Common myeloid progenitor, CD34-positive (primary cell): ENCODE measurements at regions not wholly inside any gene's neighbourhood (a gene's known extent, or its start where the extent isn't known, plus 50 kb on each side); places are given as distances from the start of the nearest gene placed in this dataset.

ENCODE experiments used
- CTCF ChIA-PET: fragments of 350-600 bp; sonication (Branson Sonifier 250); formaldehyde crosslinking; loops from one replicate; lab custom pipeline; 2021; ENCODE audit warnings: antibody characterized with exemption; lab: Charles Lee
- POLR2A ChIA-PET: fragments of 350-600 bp; sonication (Branson Sonifier 250); formaldehyde crosslinking; loops from one replicate; lab custom pipeline; 2021; ENCODE audit warnings: antibody characterized with exemption; lab: Charles Lee
- DNase-seq, 3 donors: peaks; one replicate each; pipeline versions ENCODE4 v3.0.0 to v3.0.0-alpha.2; 2013
- H3K27ac ChIP-seq, 2 experiments: 1 replicate in 1 of 2; 2 replicates in 1 of 2; pipeline ENCODE4 v1.7.0; 2013; ENCODE audit warnings: inconsistent platforms in 2 of 2, low read length in 2 of 2, mild to moderate bottlenecking in 2 of 2, low read depth in 1 of 2, moderate library complexity in 1 of 2; ENCODE audit not compliant: severe bottlenecking in 2 of 2, insufficient read depth in 1 of 2, poor library complexity in 1 of 2
- H3K27me3 ChIP-seq, 5 experiments: replicated peaks in 2 of 5; 1 replicate in 3 of 5; 2 replicates in 2 of 5; pipeline versions ENCODE4 v1.6.1 to v1.7.0; 2013; ENCODE audit warnings: low read length in 4 of 5, mild to moderate bottlenecking in 2 of 5, moderate library complexity in 2 of 5, inconsistent platforms in 1 of 5; ENCODE audit not compliant: insufficient read depth in 5 of 5, control insufficient read depth in 4 of 5
- H3K36me3 ChIP-seq, 4 experiments: 1 replicate in 2 of 4; 2 replicates in 2 of 4; pipeline versions ENCODE4 v1.6.1 to v1.7.0; 2013; ENCODE audit warnings: low read length in 3 of 4, control low read depth in 1 of 4, mild to moderate bottlenecking in 1 of 4; ENCODE audit not compliant: control insufficient read depth in 4 of 4, insufficient read depth in 4 of 4
- H3K4me1 ChIP-seq, 4 experiments: 1 replicate in 3 of 4; 2 replicates in 1 of 4; pipeline versions ENCODE4 v1.6.1 to v1.7.1; 2013; ENCODE audit warnings: low read length in 3 of 4, mild to moderate bottlenecking in 3 of 4, control low read depth in 1 of 4, inconsistent platforms in 1 of 4, moderate library complexity in 1 of 4; ENCODE audit not compliant: control insufficient read depth in 4 of 4, insufficient read depth in 4 of 4; ENCODE audit errors: control extremely low read depth in 1 of 4
- H3K4me3 ChIP-seq, 7 experiments: 1 replicate in 4 of 7; 2 replicates in 3 of 7; pipeline versions ENCODE4 v1.5.1 to v1.7.0; 2013; ENCODE audit warnings: mild to moderate bottlenecking in 7 of 7, low read length in 6 of 7, moderate library complexity in 6 of 7, inconsistent platforms in 2 of 7, low read depth in 2 of 7, control low read depth in 1 of 7; ENCODE audit not compliant: insufficient read depth in 4 of 7, control insufficient read depth in 1 of 7; ENCODE audit errors: extremely low read depth in 1 of 7
- H3K9me3 ChIP-seq, 5 experiments: 1 replicate in 4 of 5; 2 replicates in 1 of 5; pipeline versions ENCODE4 v1.6.1 to v1.7.1; 2013; ENCODE audit warnings: low read length in 4 of 5, mild to moderate bottlenecking in 2 of 5, inconsistent platforms in 1 of 5, low read depth in 1 of 5, moderate library complexity in 1 of 5; ENCODE audit not compliant: control insufficient read depth in 4 of 5, insufficient read depth in 2 of 5; ENCODE audit errors: control extremely low read depth in 1 of 5
- WGBS: methylation state at CpG from one replicate; pipeline ENCODE4 v1.1.5; 2013; ENCODE audit not compliant: insufficient coverage; 5-methylcytosine and 5-hydroxymethylcytosine counted together

GRCh38 chr3:102112704-102113230 is 263.5 kb downstream of the NFKBIZ start:
- H3K4me3 ChIP-seq = no peak overlapping the region
- no peak for DNase-seq
- H3K36me3 ChIP-seq = no peaks in the 10 kb centered on the region
- no peaks in the 10 kb centered on the region for H3K27me3 ChIP-seq
- ChIA-PET CTCF (interaction anchor here (1.0 kb wide), 1 partner anchor 97 kb away, joined by 3 read pairs; no protein-coding TSS in a partner anchor), POLR2A (no interaction called here)
- H3K27ac ChIP-seq = no peak overlapping the region
- peaks cover 0 to 13% (median 6%) of the 10 kb centered on the region in 4 experiments for H3K4me1 ChIP-seq
- H3K9me3 ChIP-seq = peaks cover 0 to 10% (median 4%) of the 10 kb centered on the region in 5 experiments

DNA sequence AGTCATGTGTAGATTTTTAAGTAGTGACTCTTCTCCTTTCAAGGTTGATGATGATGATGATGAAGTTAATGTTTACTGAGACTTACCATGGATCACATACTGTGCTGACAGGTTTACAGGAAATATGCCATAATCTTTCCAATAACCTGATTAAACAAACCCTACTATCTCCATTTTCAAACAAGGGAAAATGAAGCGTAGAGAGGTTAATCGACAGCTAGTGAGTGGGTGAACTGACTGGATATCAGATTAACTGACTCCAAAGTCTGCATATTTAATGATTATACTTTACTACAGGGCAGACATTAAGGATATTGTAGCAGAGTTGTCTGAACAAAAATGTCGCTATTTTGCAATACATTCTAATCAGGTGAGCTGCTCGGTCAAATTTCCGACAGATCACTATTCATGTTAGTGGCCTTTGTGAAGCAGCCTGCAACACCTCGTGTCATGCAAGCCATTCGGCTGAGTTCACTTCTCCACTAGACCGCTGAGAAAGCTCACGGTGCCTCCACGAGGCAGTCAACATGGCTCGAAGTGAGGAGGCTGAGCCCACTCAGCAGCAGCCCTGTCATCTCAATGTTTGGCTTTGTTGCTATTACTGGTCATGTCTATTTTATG is 264.2 kb downstream of the NFKBIZ start:
- Histone ChIP-seq H3K4me1 (peaks cover 0 to 13% (median 6%) of the 10 kb centered on the region in 4 experiments), H3K27me3 (no peaks in the 10 kb centered on the region), H3K4me3 (no peak overlapping the region), H3K9me3 (peaks cover 0 to 2% (median 0%) of the 10 kb centered on the region in 5 experiments), H3K36me3 (no peaks in the 10 kb centered on the region), H3K27ac (peak overlapping the region in 1 of 2 experiments; percentile 57)
- ChIA-PET POLR2A (no interaction called here), CTCF (no interaction called here)
- WGBS = 96% methylated on average over 6 of the region's 11 CpGs
- no peak for DNase-seq

- POLR2A ChIA-PET = no interaction called here
- Histone ChIP-seq H3K4me3 (peak overlapping the region in 1 of 7 experiments; percentile 36), H3K36me3 (no peaks in the 10 kb centered on the region), H3K4me1 (peaks cover 0 to 13% (median 6%) of the 10 kb centered on the region in 4 experiments), H3K27me3 (no peaks in the 10 kb centered on the region), H3K27ac (peak overlapping the region in 1 of 2 experiments; percentile 57), H3K9me3 (peaks cover 0 to 2% (median 0%) of the 10 kb centered on the region in 5 experiments)
- CTCF ChIA-PET = interaction anchor here (0.6 kb wide), 1 partner anchor 505 kb away, joined by 3 read pairs; no protein-coding TSS in a partner anchor
- 8% methylated on average over 6 of the region's 7 CpGs for WGBS
- DNase-seq = peak in 2 of 3 donors; percentile 35 to 43
These were observed 265.1 kb downstream of the NFKBIZ start for GRCh38 chr3:102114264-102114979.

DNA sequence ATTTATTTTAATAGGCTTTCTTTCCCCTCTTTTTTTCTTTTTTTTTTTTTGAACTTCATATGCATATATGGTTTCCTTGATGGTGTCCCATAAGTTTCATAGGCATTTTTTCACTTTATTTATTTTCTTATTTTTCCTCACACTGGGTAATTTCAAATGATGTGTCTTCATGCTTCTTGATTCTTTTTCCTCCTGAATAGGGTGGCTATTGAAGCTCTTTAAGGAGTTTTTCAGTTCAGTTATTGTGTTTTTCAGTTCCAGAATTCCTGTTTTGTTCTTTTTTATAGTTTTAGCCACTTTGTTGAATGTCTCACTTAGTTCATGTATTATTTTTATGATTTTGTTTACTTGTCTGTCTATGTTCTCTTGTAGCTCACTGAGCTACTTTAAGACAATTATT is 273.2 kb downstream of the NFKBIZ start:
- ChIA-PET CTCF (no interaction called here), POLR2A (interaction anchor here (0.7 kb wide), 2 partner anchors 25 to 43 kb away, joined by 3 read pairs; no protein-coding TSS in a partner anchor)

DNA sequence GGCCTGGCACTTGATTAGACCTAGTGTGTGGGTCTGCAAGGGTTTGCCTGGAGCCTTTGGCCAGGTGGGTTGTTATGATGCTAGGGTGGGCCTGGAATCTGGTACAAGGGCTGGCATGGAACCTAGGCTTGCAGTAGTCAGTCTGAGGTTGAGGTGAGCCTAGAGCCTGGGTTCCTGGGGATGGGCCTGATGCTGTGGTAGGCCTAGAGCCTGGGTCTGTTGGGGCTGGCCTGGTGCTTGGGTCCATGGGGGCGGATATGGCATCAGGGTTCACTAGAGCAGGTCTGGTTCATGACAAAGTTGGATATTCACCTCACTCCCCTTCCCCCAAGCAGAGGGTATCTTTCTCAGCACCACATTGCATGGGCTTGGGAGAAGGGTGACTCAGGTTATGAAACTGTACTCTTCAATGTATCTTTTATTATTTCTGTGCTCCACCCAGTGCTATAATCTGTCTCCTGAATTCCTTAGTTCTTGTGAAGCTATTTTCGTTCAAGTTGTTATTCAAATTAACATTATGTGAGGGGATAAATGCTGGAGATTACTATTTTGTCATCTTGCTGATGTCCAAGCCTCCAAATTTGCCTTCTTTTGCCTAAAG is 274.4 kb downstream of the NFKBIZ start:
- H3K4me3 ChIP-seq = no peak overlapping the region
- no peaks in the 10 kb centered on the region for H3K27me3 ChIP-seq
- peaks cover 0 to 3% (median 0%) of the 10 kb centered on the region in 4 experiments for H3K4me1 ChIP-seq
- 100% methylated on average over 1 of the region's 2 CpGs for WGBS
- no peak overlapping the region for H3K27ac ChIP-seq
- H3K36me3 ChIP-seq = no peaks in the 10 kb centered on the region
- POLR2A ChIA-PET = no interaction called here
- peaks cover 3 to 24% (median 6%) of the 10 kb centered on the region in 5 experiments for H3K9me3 ChIP-seq
- CTCF ChIA-PET = no interaction called here
- DNase-seq = no peak

More for the DNA sequence above, 273.2 kb downstream of the NFKBIZ start:
- H3K27ac ChIP-seq = no peak overlapping the region
- H3K27me3 ChIP-seq = no peaks in the 10 kb centered on the region
- H3K36me3 ChIP-seq = no peaks in the 10 kb centered on the region
- peak in 1 of 3 donors; percentile 17 for DNase-seq
- H3K9me3 ChIP-seq = peaks cover 3 to 24% (median 6%) of the 10 kb centered on the region in 5 experiments
- no peak overlapping the region for H3K4me3 ChIP-seq
- peaks cover 0 to 3% (median 0%) of the 10 kb centered on the region in 4 experiments for H3K4me1 ChIP-seq

DNA sequence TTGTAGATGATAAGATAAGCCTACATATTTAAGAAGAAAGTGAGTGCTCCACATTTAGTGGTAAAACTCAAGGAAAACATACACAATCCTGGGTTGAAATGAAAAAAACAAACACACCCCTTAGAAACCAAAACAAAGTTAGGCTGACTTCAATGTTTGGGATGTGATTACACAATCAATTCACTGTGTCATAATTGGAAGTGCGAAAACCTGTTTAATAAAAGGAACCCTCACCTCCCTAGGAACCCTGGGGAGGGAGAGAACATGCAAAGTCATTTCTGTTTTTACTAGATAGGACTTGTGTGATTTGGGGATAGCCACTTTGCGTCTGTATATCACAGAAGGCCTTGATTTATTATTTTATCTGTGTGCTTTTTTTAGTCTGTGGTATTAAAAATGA is 275.0 kb downstream of the NFKBIZ start:
- Histone ChIP-seq H3K27ac (no peak overlapping the region), H3K27me3 (no peaks in the 10 kb centered on the region), H3K9me3 (peaks cover 3 to 22% (median 6%) of the 10 kb centered on the region in 5 experiments), H3K36me3 (no peaks in the 10 kb centered on the region), H3K4me1 (peaks cover 0 to 3% (median 0%) of the 10 kb centered on the region in 4 experiments), H3K4me3 (no peak overlapping the region)
- 67% methylated on average over 1 of the region's 2 CpGs for WGBS
- ChIA-PET POLR2A (no interaction called here), CTCF (interaction anchor here (0.8 kb wide), 1 partner anchor 44 kb away, joined by 3 read pairs; no protein-coding TSS in a partner anchor)
- peak in 2 of 3 donors; percentile 51 to 60 for DNase-seq
